T-cell (primary cell): ENCODE measurements at regions not wholly inside any gene's neighbourhood (a gene's known extent, or its start where the extent isn't known, plus 50 kb on each side); places are given as distances from the start of the nearest gene placed in this dataset.

Experiments used
- ATAC-seq, 4 experiments: fragments of 200-7000 bp in 3 of 4; fragments of 150-1000 bp in 1 of 4; cut with Tn5 transposase; replicated peaks in 1 of 4; 1 replicate in 3 of 4; 2 replicates in 1 of 4; pipeline ENCODE4 v1.10.0; 2021; ENCODE audit warnings: moderate library complexity in 3 of 4, mild to moderate bottlenecking in 2 of 4, moderate number of reproducible peaks in 1 of 4
- CTCF ChIA-PET, 2 donors: fragments of 300-600 bp; sonication (Branson Sonifier 250); formaldehyde crosslinking; loops; one replicate each; lab custom pipeline; 2022; ENCODE audit warnings: antibody characterized with exemption in 2 of 2; lab: Charles Lee
- POLR2A ChIA-PET, 2 donors: fragments of 300-600 bp; sonication (Branson Sonifier 250); formaldehyde crosslinking; loops; one replicate each; lab custom pipeline; 2022; ENCODE audit warnings: antibody characterized with exemption in 2 of 2; lab: Charles Lee
- DNase-seq, 35 experiments: peaks; one replicate each; pipeline versions ENCODE4 v3.0.0 to v3.0.0-alpha.2; 2013 to 2023
- H3K27ac ChIP-seq: one replicate; pipeline ENCODE4 v1.5.1; 2013; ENCODE audit warnings: low read length
- H3K27me3 ChIP-seq, 2 experiments: replicated peaks in 1 of 2; 1 replicate in 1 of 2; 2 replicates in 1 of 2; pipeline versions ENCODE4 v1.6.1 to v1.7.0; 2013; ENCODE audit warnings: low read length in 1 of 2, mixed read lengths in 1 of 2; ENCODE audit not compliant: control insufficient read depth in 2 of 2, insufficient read depth in 2 of 2; ENCODE audit errors: extremely low read depth in 1 of 2
- H3K36me3 ChIP-seq, 2 donors: 1 replicate in 1 of 2; 2 replicates in 1 of 2; pipeline versions ENCODE4 v1.6.1 to v1.7.0; 2013; ENCODE audit warnings: low read length in 1 of 2; ENCODE audit not compliant: control insufficient read depth in 2 of 2, insufficient read depth in 1 of 2; ENCODE audit errors: extremely low read depth in 1 of 2
- H3K4me1 ChIP-seq, 2 experiments: 1 replicate in 1 of 2; 2 replicates in 1 of 2; pipeline versions ENCODE4 v1.6.1 to v1.7.0; 2013; ENCODE audit warnings: low read length in 2 of 2, mixed read lengths in 1 of 2; ENCODE audit not compliant: insufficient read depth in 2 of 2, control insufficient read depth in 1 of 2; ENCODE audit errors: extremely low read depth in 1 of 2
- H3K4me3 ChIP-seq, 2 donors: 1 replicate in 1 of 2; 2 replicates in 1 of 2; pipeline versions ENCODE4 v1.5.1 to v1.7.0; 2013; ENCODE audit warnings: mild to moderate bottlenecking in 2 of 2, low read length in 1 of 2, moderate library complexity in 1 of 2; ENCODE audit not compliant: control insufficient read depth in 1 of 2; ENCODE audit errors: extremely low read depth in 1 of 2
- H3K9me3 ChIP-seq: 2 replicates; pipeline ENCODE4 v1.7.0; 2013
- H3K27ac Mint-ChIP-seq, 2 donors: one replicate each; pipeline ENCODE4 v1.8.0; 2020 to 2021; ENCODE audit warnings: mild to moderate bottlenecking in 2 of 2, mixed read lengths in 2 of 2
- H3K27me3 Mint-ChIP-seq, 2 donors: one replicate each; pipeline ENCODE4 v1.8.0; 2021 to 2022; ENCODE audit warnings: mixed read lengths in 2 of 2
- H3K36me3 Mint-ChIP-seq: one replicate; pipeline ENCODE4 v1.8.0; 2021; ENCODE audit warnings: mixed read lengths
- H3K4me1 Mint-ChIP-seq, 3 donors: one replicate each; pipeline ENCODE4 v1.8.0; 2020 to 2022; ENCODE audit warnings: mixed read lengths in 3 of 3, mild to moderate bottlenecking in 1 of 3
- H3K4me3 Mint-ChIP-seq, 3 donors: one replicate each; pipeline ENCODE4 v1.8.0; 2020 to 2022; ENCODE audit warnings: mild to moderate bottlenecking in 3 of 3, mixed read lengths in 3 of 3, moderate library complexity in 3 of 3
- H3K9me3 Mint-ChIP-seq, 3 donors: one replicate each; pipeline ENCODE4 v1.8.0; 2020 to 2022; ENCODE audit warnings: mixed read lengths in 3 of 3
- WGBS: methylation state at CpG from one replicate; pipeline ENCODE4 v1.1.5; 2013; ENCODE audit warnings: missing lambda C conversion rate; ENCODE audit not compliant: insufficient coverage; 5-methylcytosine and 5-hydroxymethylcytosine counted together

- no peak overlapping the region for H3K27ac ChIP-seq
- Mint-ChIP-seq H3K27ac (no peak overlapping the region), H3K9me3 (peaks cover 0 to 2% (median 0%) of the 10 kb centered on the region in 3 donors), H3K36me3 (no peaks in the 10 kb centered on the region), H3K27me3 (peaks cover 9 to 13% of the 10 kb centered on the region in 2 donors), H3K4me1 (peaks cover 0 to 4% (median 0%) of the 10 kb centered on the region in 3 donors), H3K4me3 (no peak overlapping the region)
- H3K27me3 ChIP-seq, result peaks cover under 1 to 2% of the 10 kb centered on the region in 2 experiments
- ChIA-PET CTCF (interaction anchor here (0.6 to 1.3 kb wide), 4 partner anchors 9 to 420 kb away, joined by 3 to 5 read pairs (median 4); no protein-coding TSS in a partner anchor), POLR2A (no interaction called here)
- WGBS, result no CpG with 5 or more reads among the region's 2 CpGs
- DNase-seq (no peak), ATAC-seq (no peak)
- H3K4me1 ChIP-seq, result peaks cover 0 to 4% of the 10 kb centered on the region in 2 experiments
- H3K9me3 ChIP-seq, result no peaks in the 10 kb centered on the region
- no peak overlapping the region for H3K4me3 ChIP-seq
- H3K36me3 ChIP-seq, result no peaks in the 10 kb centered on the region
These were observed 73.6 kb upstream of the PPP2R2B start for GRCh38 chr5:146952168-146952567.

- Mint-ChIP-seq H3K9me3 (no peaks in the 10 kb centered on the region), H3K4me1 (no peaks in the 10 kb centered on the region), H3K4me3 (no peak overlapping the region), H3K36me3 (no peaks in the 10 kb centered on the region), H3K27me3 (peaks cover 8% of the 10 kb centered on the region in 2 donors), H3K27ac (no peak overlapping the region)
- POLR2A ChIA-PET, result no interaction called here
- Histone ChIP-seq H3K9me3 (no peaks in the 10 kb centered on the region), H3K4me3 (no peak overlapping the region), H3K27me3 (peaks cover 2 to 3% of the 10 kb centered on the region in 2 experiments), H3K36me3 (no peaks in the 10 kb centered on the region), H3K4me1 (no peaks in the 10 kb centered on the region), H3K27ac (no peak overlapping the region)
- WGBS, result no CpG with 5 or more reads among the region's 1 CpG
- CTCF ChIA-PET, result interaction anchor here in 1 of 2 donors (1.0 kb wide), 1 partner anchor 10 kb away, joined by 4 read pairs; no protein-coding TSS in a partner anchor
- ATAC-seq (no peak), DNase-seq (no peak)
These were observed 77.7 kb upstream of the PPP2R2B start for GRCh38 chr5:146956217-146956616.

DNA sequence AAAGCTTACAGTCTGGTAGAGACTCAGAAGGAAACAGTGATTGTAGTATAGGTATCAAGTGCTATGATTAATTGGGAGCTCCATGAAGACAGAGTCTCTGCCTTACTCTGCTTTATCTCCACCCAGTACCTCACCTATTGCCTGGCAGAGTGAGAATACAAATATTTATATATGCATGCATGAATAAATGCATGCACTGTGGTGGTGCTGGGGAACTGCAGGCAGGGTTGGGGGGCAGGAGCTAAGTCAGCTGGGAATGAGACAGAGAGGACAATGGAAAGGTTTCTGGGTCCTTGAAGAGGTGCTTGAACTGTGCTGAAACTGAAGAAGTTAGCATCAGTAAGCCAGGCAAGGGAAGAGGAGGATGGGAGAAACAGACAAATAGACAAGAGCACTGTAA lies 80.8 kb upstream of the PPP2R2B start:
- Mint-ChIP-seq H3K27me3 (peaks cover 4 to 5% of the 10 kb centered on the region in 2 donors), H3K4me1 (no peaks in the 10 kb centered on the region), H3K27ac (no peak overlapping the region), H3K4me3 (no peak overlapping the region), H3K36me3 (no peaks in the 10 kb centered on the region), H3K9me3 (no peaks in the 10 kb centered on the region)
- no peak for DNase-seq
- Histone ChIP-seq H3K36me3 (no peaks in the 10 kb centered on the region), H3K9me3 (no peaks in the 10 kb centered on the region), H3K4me3 (no peak overlapping the region), H3K27ac (no peak overlapping the region), H3K4me1 (no peaks in the 10 kb centered on the region), H3K27me3 (peaks cover 2 to 3% of the 10 kb centered on the region in 2 experiments)
- ChIA-PET POLR2A (no interaction called here), CTCF (no interaction called here)
- ATAC-seq, result no peak

- CTCF ChIA-PET, result interaction anchor here in 1 of 2 donors (2.6 kb wide), 1 partner anchor 421 kb away, joined by 7 read pairs; no protein-coding TSS in a partner anchor
- no peak overlapping the region for H3K4me3 Mint-ChIP-seq
These were observed 84.3 kb upstream of the PPP2R2B start for GRCh38 chr5:146962801-146963355.

GRCh38 chr5:146965761-146966659 lies 87.5 kb upstream of the PPP2R2B start:
- Histone ChIP-seq H3K9me3 (no peaks in the 10 kb centered on the region), H3K27ac (no peak overlapping the region), H3K27me3 (no peaks in the 10 kb centered on the region), H3K4me3 (no peak overlapping the region), H3K36me3 (no peaks in the 10 kb centered on the region), H3K4me1 (no peaks in the 10 kb centered on the region)
- H3K36me3 Mint-ChIP-seq, result no peaks in the 10 kb centered on the region
- no peaks in the 10 kb centered on the region for H3K4me1 Mint-ChIP-seq
- no peaks in the 10 kb centered on the region for H3K9me3 Mint-ChIP-seq
- POLR2A ChIA-PET, result no interaction called here
- no peak overlapping the region for H3K4me3 Mint-ChIP-seq
- no peaks in the 10 kb centered on the region for H3K27me3 Mint-ChIP-seq
- peak; percentile 59 to 77 (median 66) for ATAC-seq
- CTCF ChIA-PET, result interaction anchor here (0.5 to 5.3 kb wide), 38 partner anchors 10 to 445 kb away, joined by 3 to 37 read pairs (median 4); no protein-coding TSS in a partner anchor
- DNase-seq, result peak in 31 of 35 experiments; percentile 2 to 81 (median 22)
- 36% methylated on average over 11 of the region's 15 CpGs for WGBS
- H3K27ac Mint-ChIP-seq, result no peak overlapping the region

More at GRCh38 chr5:146962801-146963355, 84.3 kb upstream of the PPP2R2B start:
- WGBS, result no CpG with 5 or more reads among the region's 1 CpG
- H3K4me3 ChIP-seq, result no peak overlapping the region
- no peak for DNase-seq
- no peaks in the 10 kb centered on the region for H3K27me3 Mint-ChIP-seq
- no peak for ATAC-seq
- no peak overlapping the region for H3K27ac Mint-ChIP-seq
- no peak overlapping the region for H3K27ac ChIP-seq
- H3K9me3 ChIP-seq, result no peaks in the 10 kb centered on the region
- no peaks in the 10 kb centered on the region for H3K36me3 Mint-ChIP-seq
- H3K4me1 Mint-ChIP-seq, result no peaks in the 10 kb centered on the region
- H3K4me1 ChIP-seq, result no peaks in the 10 kb centered on the region
- no peaks in the 10 kb centered on the region for H3K9me3 Mint-ChIP-seq
- no peaks in the 10 kb centered on the region for H3K36me3 ChIP-seq
- POLR2A ChIA-PET, result interaction anchor here in 1 of 2 donors (0.6 kb wide), 1 partner anchor 26 kb away, joined by 14 read pairs; no protein-coding TSS in a partner anchor
- H3K27me3 ChIP-seq, result no peaks in the 10 kb centered on the region

GRCh38 chr5:146967646-146968045 lies 89.1 kb upstream of the PPP2R2B start:
- Histone ChIP-seq H3K36me3 (no peaks in the 10 kb centered on the region), H3K27ac (no peak overlapping the region), H3K9me3 (no peaks in the 10 kb centered on the region), H3K4me3 (no peak overlapping the region), H3K4me1 (no peaks in the 10 kb centered on the region), H3K27me3 (no peaks in the 10 kb centered on the region)
- no peak overlapping the region for H3K27ac Mint-ChIP-seq
- ChIA-PET CTCF (interaction anchor here (1.1 to 5.3 kb wide), 9 partner anchors 306 to 444 kb away, joined by 3 to 37 read pairs (median 16); no protein-coding TSS in a partner anchor), POLR2A (no interaction called here)
- no peak for ATAC-seq
- H3K27me3 Mint-ChIP-seq, result no peaks in the 10 kb centered on the region
- H3K9me3 Mint-ChIP-seq, result no peaks in the 10 kb centered on the region
- H3K4me1 Mint-ChIP-seq, result no peaks in the 10 kb centered on the region
- no peaks in the 10 kb centered on the region for H3K36me3 Mint-ChIP-seq
- DNase-seq, result no peak
- no peak overlapping the region for H3K4me3 Mint-ChIP-seq
- no CpG with 5 or more reads among the region's 5 CpGs for WGBS
